ENCODE measurements at regions not wholly inside any gene's neighbourhood (a gene's known extent, or its start where the extent isn't known, plus 50 kb on each side); places are given as distances from the start of the nearest gene placed in this dataset.

- DNase-seq, result no peak
Observed at GRCh38 chr4:171142045-171142444, 671.2 kb upstream of the GALNTL6 start.

GRCh38 chr4:171130256-171130801, 682.9 kb upstream of the GALNTL6 start:
- DNase-seq, result no peak

GRCh38 chr4:171118091-171118490, 695.1 kb upstream of the GALNTL6 start:
- DNase-seq, result no peak

GRCh38 chr4:171117457-171117856, 695.7 kb upstream of the GALNTL6 start:
- no peak for DNase-seq

GRCh38 chr4:171101845-171102244, 711.4 kb upstream of the GALNTL6 start:
- DNase-seq, result no peak

- no peak for DNase-seq
Observed at GRCh38 chr4:171087089-171087488, 726.1 kb upstream of the GALNTL6 start.

- DNase-seq, result no peak
Observed at GRCh38 chr4:171067422-171067821, 745.8 kb upstream of the GALNTL6 start.

- no peak for DNase-seq
Observed at GRCh38 chr4:171049380-171049779, 763.8 kb upstream of the GALNTL6 start.

GRCh38 chr4:171042989-171043524, 770.1 kb upstream of the GALNTL6 start:
- DNase-seq, result no peak

GRCh38 chr4:171035909-171036308, 777.3 kb upstream of the GALNTL6 start:
- no peak for DNase-seq

GRCh38 chr4:171031338-171031737, 781.9 kb upstream of the GALNTL6 start:
- DNase-seq, result no peak

- DNase-seq, result no peak
Observed at GRCh38 chr4:171025776-171026175, 787.4 kb upstream of the GALNTL6 start.

GRCh38 chr4:171025343-171025742, 787.9 kb upstream of the GALNTL6 start:
- no peak for DNase-seq

- no peak for DNase-seq
Observed at GRCh38 chr4:171024720-171025303, 788.4 kb upstream of the GALNTL6 start.

GRCh38 chr4:171022824-171023230, 790.4 kb upstream of the GALNTL6 start:
- no peak for DNase-seq

- no peak for DNase-seq
Observed at GRCh38 chr4:171017593-171017992, 795.6 kb upstream of the GALNTL6 start.

- DNase-seq, result no peak
Observed at GRCh38 chr4:171016145-171016544, 797.1 kb upstream of the GALNTL6 start.

GRCh38 chr4:171015441-171015840, 797.8 kb upstream of the GALNTL6 start:
- DNase-seq, result no peak

GRCh38 chr4:171007618-171008390, 805.4 kb upstream of the GALNTL6 start:
- DNase-seq, result no peak

- DNase-seq, result no peak
Observed at GRCh38 chr4:171002246-171002645, 811.0 kb upstream of the GALNTL6 start.

- no peak for DNase-seq
Observed at GRCh38 chr4:170990989-170991589, 822.1 kb upstream of the GALNTL6 start.

GRCh38 chr4:170988446-170988845, 824.8 kb upstream of the GALNTL6 start:
- no peak for DNase-seq

- DNase-seq, result no peak
Observed at GRCh38 chr4:170979736-170980135, 833.5 kb upstream of the GALNTL6 start.

GRCh38 chr4:170978990-170979389, 834.2 kb upstream of the GALNTL6 start:
- DNase-seq, result no peak
